Neural crest cell (in vitro differentiated cells): ENCODE measurements at regions not wholly inside any gene's neighbourhood (a gene's known extent, or its start where the extent isn't known, plus 50 kb on each side); places are given as distances from the start of the nearest gene placed in this dataset.

Experiments used
- DNase-seq: peaks from one replicate; pipeline ENCODE4 v3.0.0; 2021; ENCODE audit warnings: low read depth, mixed read lengths, low spot score
- H3K27ac Mint-ChIP-seq: one replicate; pipeline ENCODE4 v1.8.0; 2021; ENCODE audit warnings: mild to moderate bottlenecking, mixed read lengths; ENCODE audit not compliant: unreplicated experiment
- H3K27me3 Mint-ChIP-seq: 2 replicates; pipeline ENCODE4 v1.8.0; 2021; ENCODE audit warnings: low read depth, mild to moderate bottlenecking, mixed read lengths
- H3K36me3 Mint-ChIP-seq: 2 replicates; pipeline ENCODE4 v1.8.0; 2021; ENCODE audit warnings: low read depth, mild to moderate bottlenecking, mixed read lengths
- H3K4me1 Mint-ChIP-seq: 2 replicates; pipeline ENCODE4 v1.8.0; 2021; ENCODE audit warnings: mixed read lengths
- H3K4me3 Mint-ChIP-seq: one replicate; pipeline ENCODE4 v1.8.0; 2021; ENCODE audit warnings: mild to moderate bottlenecking, mixed read lengths
- H3K9me3 Mint-ChIP-seq: 2 replicates; pipeline ENCODE4 v1.8.0; 2021; ENCODE audit warnings: mixed read lengths
- TF ChIP-seq, protein P1 (sequence below): fragments of 200-600 bp; sonication (generic); conservative IDR thresholded peaks from 2 replicates; pipeline ENCODE4 v1.5.0; 2021; ENCODE audit warnings: antibody characterized with exemption, mild to moderate bottlenecking

DNA sequence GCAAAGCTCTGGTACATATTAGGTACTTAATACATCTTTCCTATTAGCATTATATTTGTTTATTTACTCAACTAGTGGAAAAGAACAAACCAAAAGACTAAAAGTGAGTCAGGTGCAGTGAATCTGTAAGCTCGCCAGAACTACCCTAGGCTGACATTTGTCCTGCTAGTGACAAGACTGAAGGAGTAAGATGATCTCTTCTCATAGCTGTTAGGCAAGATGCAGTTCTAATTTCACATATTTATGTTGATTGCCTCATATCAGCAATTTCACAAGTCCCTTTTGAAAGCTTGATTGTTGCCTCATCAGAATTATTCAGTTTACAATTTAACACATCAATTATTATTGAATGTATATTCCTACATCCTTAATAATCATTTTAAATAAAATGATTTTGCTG, 293.0 kb upstream of the NAV3 start:
- H3K27ac Mint-ChIP-seq, result no peak overlapping the region
- no peaks in the 10 kb centered on the region for H3K36me3 Mint-ChIP-seq
- H3K27me3 Mint-ChIP-seq, result no peaks in the 10 kb centered on the region

DNA sequence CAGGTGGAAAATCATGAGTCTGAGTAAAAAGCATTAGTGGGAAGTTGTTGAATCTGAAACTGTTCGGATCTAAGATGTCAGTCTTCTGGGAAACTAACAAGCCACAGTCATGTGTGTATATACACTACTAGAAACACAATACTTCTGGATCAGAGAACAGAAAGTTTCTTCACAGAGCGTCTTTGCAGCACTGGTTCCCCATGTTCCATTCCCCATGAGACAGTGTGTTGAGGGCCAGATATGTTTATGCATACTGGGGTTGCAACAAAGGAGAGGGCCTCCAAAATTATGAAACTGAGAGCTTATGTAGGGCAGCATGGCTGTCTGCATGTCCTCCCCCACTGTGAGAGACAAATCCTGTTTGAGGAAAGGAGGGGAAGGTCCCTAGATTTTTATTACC, 295.0 kb upstream of the NAV3 start:
- DNase-seq, result no peak
- Mint-ChIP-seq H3K36me3 (no peaks in the 10 kb centered on the region), H3K27ac (no peak overlapping the region), H3K4me1 (no peaks in the 10 kb centered on the region), H3K9me3 (no peaks in the 10 kb centered on the region), H3K27me3 (no peaks in the 10 kb centered on the region), H3K4me3 (no peak overlapping the region)
- TF ChIP-seq, protein P1, sequence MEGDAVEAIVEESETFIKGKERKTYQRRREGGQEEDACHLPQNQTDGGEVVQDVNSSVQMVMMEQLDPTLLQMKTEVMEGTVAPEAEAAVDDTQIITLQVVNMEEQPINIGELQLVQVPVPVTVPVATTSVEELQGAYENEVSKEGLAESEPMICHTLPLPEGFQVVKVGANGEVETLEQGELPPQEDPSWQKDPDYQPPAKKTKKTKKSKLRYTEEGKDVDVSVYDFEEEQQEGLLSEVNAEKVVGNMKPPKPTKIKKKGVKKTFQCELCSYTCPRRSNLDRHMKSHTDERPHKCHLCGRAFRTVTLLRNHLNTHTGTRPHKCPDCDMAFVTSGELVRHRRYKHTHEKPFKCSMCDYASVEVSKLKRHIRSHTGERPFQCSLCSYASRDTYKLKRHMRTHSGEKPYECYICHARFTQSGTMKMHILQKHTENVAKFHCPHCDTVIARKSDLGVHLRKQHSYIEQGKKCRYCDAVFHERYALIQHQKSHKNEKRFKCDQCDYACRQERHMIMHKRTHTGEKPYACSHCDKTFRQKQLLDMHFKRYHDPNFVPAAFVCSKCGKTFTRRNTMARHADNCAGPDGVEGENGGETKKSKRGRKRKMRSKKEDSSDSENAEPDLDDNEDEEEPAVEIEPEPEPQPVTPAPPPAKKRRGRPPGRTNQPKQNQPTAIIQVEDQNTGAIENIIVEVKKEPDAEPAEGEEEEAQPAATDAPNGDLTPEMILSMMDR, result no peak

More for the DNA sequence above, 293.0 kb upstream of the NAV3 start:
- H3K9me3 Mint-ChIP-seq, result peaks cover 2% of the 10 kb centered on the region
- no peak overlapping the region for H3K4me3 Mint-ChIP-seq
- no peaks in the 10 kb centered on the region for H3K4me1 Mint-ChIP-seq
- TF ChIP-seq, protein P1, result no peak
- no peak for DNase-seq

DNA sequence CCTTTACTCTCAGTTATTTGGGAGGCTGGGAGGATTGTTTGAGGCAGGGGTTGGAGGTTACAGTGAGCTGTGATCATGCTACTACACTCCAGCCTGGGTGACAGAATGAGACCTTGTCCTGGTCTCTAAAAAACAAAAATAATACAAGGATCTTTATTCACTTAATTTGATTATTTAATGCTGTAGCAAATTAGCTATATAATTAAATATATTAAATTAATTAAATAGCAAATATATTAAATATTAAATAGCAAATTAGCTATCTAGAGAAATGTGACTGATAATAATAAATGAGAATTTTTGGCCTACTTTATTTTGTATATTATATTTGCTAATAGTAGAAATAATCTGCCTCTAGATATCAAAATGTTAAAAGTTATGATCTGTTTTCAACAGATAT, 298.8 kb upstream of the NAV3 start:
- Mint-ChIP-seq H3K4me3 (no peak overlapping the region), H3K36me3 (peaks cover 2% of the 10 kb centered on the region), H3K9me3 (peaks cover 9% of the 10 kb centered on the region), H3K4me1 (no peaks in the 10 kb centered on the region), H3K27me3 (no peaks in the 10 kb centered on the region), H3K27ac (no peak overlapping the region)
- DNase-seq, result no peak
- TF ChIP-seq, protein P1, result no peak

DNA sequence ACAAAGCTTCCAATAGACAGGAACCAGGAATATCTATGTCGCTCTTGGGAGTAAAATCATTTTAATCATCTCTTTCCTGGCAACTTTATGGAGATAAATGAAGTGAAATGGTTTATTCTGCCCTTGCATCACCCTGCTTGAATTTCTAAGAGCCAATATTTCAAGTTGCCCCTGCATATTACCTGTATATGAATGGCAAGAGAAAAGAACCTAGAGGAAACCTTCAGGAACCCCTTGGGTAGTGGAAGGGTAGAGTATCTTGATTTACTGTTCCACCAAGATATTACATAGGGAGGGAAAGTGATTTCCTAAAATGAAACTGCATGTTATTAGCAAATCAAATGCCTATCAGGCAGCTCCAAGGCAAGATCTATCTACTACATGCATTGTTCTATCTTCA, 308.4 kb upstream of the NAV3 start:
- DNase-seq, result no peak
- H3K27me3 Mint-ChIP-seq, result no peaks in the 10 kb centered on the region
- peaks cover 6% of the 10 kb centered on the region for H3K36me3 Mint-ChIP-seq
- H3K4me3 Mint-ChIP-seq, result no peak overlapping the region
- H3K4me1 Mint-ChIP-seq, result no peaks in the 10 kb centered on the region
- no peaks in the 10 kb centered on the region for H3K9me3 Mint-ChIP-seq
- H3K27ac Mint-ChIP-seq, result no peak overlapping the region
- TF ChIP-seq, protein P1, result no peak

DNA sequence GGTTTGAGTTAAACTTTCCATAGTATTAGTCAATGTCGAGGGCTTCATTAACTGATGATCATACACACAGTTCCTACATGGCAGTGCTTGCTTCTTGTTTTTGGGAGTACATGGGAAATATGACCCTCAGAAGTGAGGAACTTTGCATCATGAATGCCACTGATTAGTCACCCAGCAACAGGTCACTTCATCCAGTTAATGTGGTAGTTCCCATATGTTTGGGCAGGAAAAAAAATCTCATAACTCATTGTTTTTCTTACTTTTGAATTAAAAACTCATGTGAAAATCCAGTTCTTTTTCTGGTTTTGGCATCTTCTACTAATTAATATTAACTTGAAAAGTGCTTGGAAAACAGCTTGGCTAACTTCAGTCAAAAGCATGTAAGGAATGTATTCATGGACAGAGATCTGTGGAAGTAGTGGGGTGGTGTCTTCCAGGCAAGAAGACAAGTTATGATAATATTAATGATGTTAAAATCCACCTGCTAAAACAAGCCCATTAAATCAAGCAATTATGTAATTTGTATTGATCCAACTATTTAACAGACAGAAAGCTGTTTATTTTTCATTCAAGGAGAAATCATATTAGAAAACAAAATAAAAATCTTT, 309.1 kb upstream of the NAV3 start:
- TF ChIP-seq, protein P1, result no peak
- Mint-ChIP-seq H3K27me3 (no peaks in the 10 kb centered on the region), H3K9me3 (no peaks in the 10 kb centered on the region), H3K27ac (no peak overlapping the region), H3K4me1 (no peaks in the 10 kb centered on the region), H3K4me3 (no peak overlapping the region), H3K36me3 (peaks cover 4% of the 10 kb centered on the region)
- DNase-seq, result no peak
